IPS-NIHi11 (cell line): ENCODE measurements at regions not wholly inside any gene's neighbourhood (a gene's known extent, or its start where the extent isn't known, plus 50 kb on each side); places are given as distances from the start of the nearest gene placed in this dataset.
A peak's percentile ranks its signal among the peaks of the same experiment; 100 is the strongest.

ENCODE experiments used
- DNase-seq: peaks from one replicate; pipeline ENCODE4 v3.0.0; 2012; ENCODE audit warnings: mixed read lengths, low spot score

GRCh38 chr2:114134146-114134545 is 244.3 kb downstream of the ACTR3 start:
- no peak for DNase-seq

- no peak for DNase-seq
These were observed 249.7 kb downstream of the ACTR3 start for GRCh38 chr2:114139542-114139941.

- no peak for DNase-seq
These were observed 266.6 kb downstream of the ACTR3 start for GRCh38 chr2:114156366-114157056.

GRCh38 chr2:114157057-114157385 is 267.1 kb downstream of the ACTR3 start:
- no peak for DNase-seq

GRCh38 chr2:114160263-114160981 is 270.5 kb downstream of the ACTR3 start:
- DNase-seq = no peak

GRCh38 chr2:114161371-114161770 is 271.5 kb downstream of the ACTR3 start:
- DNase-seq = no peak

- no peak for DNase-seq
These were observed 274.6 kb upstream of the DPP10 start for GRCh38 chr2:114167799-114168198.

GRCh38 chr2:114170070-114170469 is 272.4 kb upstream of the DPP10 start:
- no peak for DNase-seq

GRCh38 chr2:114175507-114175906 is 266.9 kb upstream of the DPP10 start:
- DNase-seq = no peak

- no peak for DNase-seq
These were observed 256.9 kb upstream of the DPP10 start for GRCh38 chr2:114185501-114185900.

- no peak for DNase-seq
These were observed 250.1 kb upstream of the DPP10 start for GRCh38 chr2:114192362-114192761.

- DNase-seq = no peak
These were observed 240.7 kb upstream of the DPP10 start for GRCh38 chr2:114201781-114202180.

GRCh38 chr2:114203679-114204078 is 238.8 kb upstream of the DPP10 start:
- DNase-seq = no peak

- no peak for DNase-seq
These were observed 228.6 kb upstream of the DPP10 start for GRCh38 chr2:114213808-114214207.

- peak; percentile 14 for DNase-seq
These were observed 224.1 kb upstream of the DPP10 start for GRCh38 chr2:114218383-114218782.

- DNase-seq = no peak
These were observed 223.0 kb upstream of the DPP10 start for GRCh38 chr2:114219456-114219855.

GRCh38 chr2:114222344-114222743 is 220.1 kb upstream of the DPP10 start:
- no peak for DNase-seq

- no peak for DNase-seq
These were observed 210.5 kb upstream of the DPP10 start for GRCh38 chr2:114231921-114232320.

GRCh38 chr2:114237331-114237730 is 205.1 kb upstream of the DPP10 start:
- DNase-seq = no peak

GRCh38 chr2:114238910-114239559 is 203.4 kb upstream of the DPP10 start:
- DNase-seq = no peak

GRCh38 chr2:114248648-114249047 is 193.8 kb upstream of the DPP10 start:
- DNase-seq = no peak

- no peak for DNase-seq
These were observed 189.7 kb upstream of the DPP10 start for GRCh38 chr2:114252713-114253112.

- DNase-seq = no peak
These were observed 187.6 kb upstream of the DPP10 start for GRCh38 chr2:114254875-114255274.
